CD14-positive monocyte (primary cell): ENCODE measurements at regions not wholly inside any gene's neighbourhood (a gene's known extent, or its start where the extent isn't known, plus 50 kb on each side); places are given as distances from the start of the nearest gene placed in this dataset.

Experiments used
- DNase-seq, 3 donors: peaks; one replicate each; pipeline ENCODE4 v3.0.0-alpha.2; 2011 to 2022
- H2AFZ ChIP-seq: 2 replicates; pipeline ENCODE4 v1.6.0; 2012; ENCODE audit warnings: mild to moderate bottlenecking, low read depth, low read length, inconsistent platforms; ENCODE audit not compliant: insufficient read depth, poor library complexity, severe bottlenecking
- H3K27ac ChIP-seq, 2 donors: 1 replicate in 1 of 2; 2 replicates in 1 of 2; pipeline ENCODE4 v1.5.1; 2012 to 2013; ENCODE audit warnings: low read length in 2 of 2, control low read depth in 1 of 2, inconsistent platforms in 1 of 2, low read depth in 1 of 2, mild to moderate bottlenecking in 1 of 2
- H3K27me3 ChIP-seq, 2 donors: one replicate each; pipeline versions ENCODE4 v1.6.0 to v1.6.1; 2011 to 2013; ENCODE audit warnings: low read length in 2 of 2; ENCODE audit not compliant: control insufficient read depth in 2 of 2, insufficient read depth in 2 of 2
- H3K36me3 ChIP-seq, 2 donors: replicated peaks in 1 of 2; 1 replicate in 1 of 2; 2 replicates in 1 of 2; pipeline versions ENCODE4 v1.5.1 to v1.6.1; 2012 to 2013; ENCODE audit warnings: low read length in 2 of 2, control low read depth in 1 of 2, inconsistent platforms in 1 of 2, mild to moderate bottlenecking in 1 of 2; ENCODE audit not compliant: insufficient read depth in 2 of 2, control insufficient read depth in 1 of 2
- H3K4me1 ChIP-seq, 2 donors: 1 replicate in 1 of 2; 2 replicates in 1 of 2; pipeline versions ENCODE4 v1.5.1 to v1.6.1; 2012 to 2013; ENCODE audit warnings: low read length in 2 of 2, control low read depth in 1 of 2, inconsistent platforms in 1 of 2, mild to moderate bottlenecking in 1 of 2, moderate library complexity in 1 of 2; ENCODE audit not compliant: insufficient read depth in 2 of 2, control insufficient read depth in 1 of 2
- H3K4me2 ChIP-seq: replicated peaks from 2 replicates; pipeline ENCODE3; 2012; ENCODE audit warnings: low read length, moderate library complexity, mild to moderate bottlenecking; ENCODE audit not compliant: poor library complexity, severe bottlenecking; ENCODE audit errors: extremely low read depth
- H3K4me3 ChIP-seq, 3 experiments: fragments of 200-600 bp in 1 of 3; sonication (generic) in 1 of 3; replicated peaks in 1 of 3; 1 replicate in 2 of 3; 2 replicates in 1 of 3; pipeline ENCODE4 v1.5.1; 2011 to 2013; ENCODE audit warnings: low read length in 3 of 3, mild to moderate bottlenecking in 3 of 3, control low read depth in 2 of 3, low read depth in 2 of 3, inconsistent platforms in 1 of 3, moderate library complexity in 1 of 3
- H3K79me2 ChIP-seq: 2 replicates; pipeline ENCODE4 v1.6.0; 2012; ENCODE audit warnings: mild to moderate bottlenecking, control low read depth, inconsistent platforms, low read length, moderate library complexity; ENCODE audit not compliant: insufficient read depth
- H3K9ac ChIP-seq: 2 replicates; pipeline ENCODE4 v1.6.0; 2017; ENCODE audit warnings: low read length, mild to moderate bottlenecking; ENCODE audit not compliant: insufficient read depth, poor library complexity, severe bottlenecking
- H3K9me3 ChIP-seq, 2 donors: replicated peaks in 1 of 2; 1 replicate in 1 of 2; 2 replicates in 1 of 2; pipeline versions ENCODE4 v1.5.1 to v1.6.1; 2012 to 2013; ENCODE audit warnings: low read length in 2 of 2, control low read depth in 1 of 2; ENCODE audit not compliant: control insufficient read depth in 1 of 2, insufficient read depth in 1 of 2
- H4K20me1 ChIP-seq: 2 replicates; pipeline ENCODE4 v1.6.0; 2012; ENCODE audit warnings: mild to moderate bottlenecking, low read length, control low read depth, moderate library complexity; ENCODE audit not compliant: insufficient read depth
- H3K27ac Mint-ChIP-seq, 7 donors: one replicate each; pipeline ENCODE4 v1.8.0; 2020; ENCODE audit warnings: mild to moderate bottlenecking in 7 of 7, mixed read lengths in 7 of 7, moderate library complexity in 6 of 7, inconsistent platforms in 2 of 7
- H3K27me3 Mint-ChIP-seq, 3 donors: one replicate each; pipeline ENCODE4 v1.8.0; 2021 to 2022; ENCODE audit warnings: low read depth in 3 of 3, mild to moderate bottlenecking in 3 of 3, mixed read lengths in 3 of 3, moderate library complexity in 3 of 3, inconsistent platforms in 1 of 3
- H3K36me3 Mint-ChIP-seq, 2 donors: one replicate each; pipeline ENCODE4 v1.8.0; 2020; ENCODE audit warnings: mixed read lengths in 2 of 2, inconsistent platforms in 1 of 2, mild to moderate bottlenecking in 1 of 2
- H3K4me1 Mint-ChIP-seq: one replicate; pipeline ENCODE4 v1.8.0; 2020; ENCODE audit warnings: mild to moderate bottlenecking, mixed read lengths
- H3K4me3 Mint-ChIP-seq, 2 donors: one replicate each; pipeline ENCODE4 v1.8.0; 2020; ENCODE audit warnings: mild to moderate bottlenecking in 2 of 2, mixed read lengths in 2 of 2, moderate library complexity in 1 of 2
- H3K9me3 Mint-ChIP-seq, 7 donors: one replicate each; pipeline ENCODE4 v1.8.0; 2020 to 2022; ENCODE audit warnings: mixed read lengths in 7 of 7, mild to moderate bottlenecking in 6 of 7, moderate library complexity in 6 of 7, inconsistent platforms in 2 of 7
- CTCF ChIP-seq: fragments of 200-600 bp; IDR thresholded peaks from one replicate; pipeline ENCODE4 v1.8.0; 2022; ENCODE audit warnings: antibody characterized with exemption, mild to moderate bottlenecking
- whole genome bisulfite sequencing: methylation state at CpG from one replicate; pipeline ENCODE4 v1.1.5; 2013; ENCODE audit warnings: missing lambda C conversion rate; ENCODE audit not compliant: insufficient coverage; 5-methylcytosine and 5-hydroxymethylcytosine counted together
- intact Hi-C, 2 donors: fragments of 100-400 bp; cut with micrococcal nuclease; formaldehyde crosslinking; loops; one replicate each; pipeline versions ENCODE4 v1.15.0 to v1.15.1; 2023

DNA sequence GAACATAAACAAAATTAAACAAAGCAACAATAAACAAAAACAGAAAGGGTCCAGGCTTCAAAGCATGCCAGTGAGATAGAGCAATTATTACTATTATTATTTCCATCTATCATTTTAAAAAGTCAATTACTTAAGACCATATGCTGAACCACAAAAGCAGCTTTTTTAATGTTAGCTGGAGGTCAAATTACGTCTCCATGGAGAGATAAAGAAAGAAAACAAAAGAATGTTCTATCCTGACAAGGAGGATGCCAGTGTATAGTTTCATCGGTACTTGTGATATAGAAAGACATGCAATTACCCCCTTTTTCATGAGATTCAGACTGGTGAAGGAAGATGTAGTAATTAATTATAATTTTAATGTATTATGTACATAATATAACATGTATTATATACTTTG lies 81.6 kb upstream of the DCN start:
- H3K4me3 Mint-ChIP-seq: no peak overlapping the region
- peaks cover 0 to 5% (median 3%) of the 10 kb centered on the region in 7 donors for H3K9me3 Mint-ChIP-seq
- no peak for DNase-seq
- H2AFZ ChIP-seq: no peak overlapping the region
- no peaks in the 10 kb centered on the region for H3K79me2 ChIP-seq
- no peaks in the 10 kb centered on the region for H3K4me1 Mint-ChIP-seq
- H4K20me1 ChIP-seq: no peaks in the 10 kb centered on the region
- no peaks in the 10 kb centered on the region for H3K9me3 ChIP-seq
- no peaks in the 10 kb centered on the region for H3K27me3 ChIP-seq
- H3K36me3 ChIP-seq: no peaks in the 10 kb centered on the region
- H3K4me1 ChIP-seq: no peaks in the 10 kb centered on the region
- H3K27ac Mint-ChIP-seq: no peak overlapping the region
- peaks cover 0 to 1% (median 0%) of the 10 kb centered on the region in 3 donors for H3K27me3 Mint-ChIP-seq
- no peak overlapping the region for H3K27ac ChIP-seq
- H3K4me2 ChIP-seq: no peak overlapping the region
- no peak overlapping the region for H3K9ac ChIP-seq
- TF ChIP-seq CTCF: no peak
- WGBS: no CpG with 5 or more reads among the region's 2 CpGs
- H3K36me3 Mint-ChIP-seq: no peaks in the 10 kb centered on the region
- no peak overlapping the region for H3K4me3 ChIP-seq
- intact Hi-C loops: no loop called here

GRCh38 chr12:91261820-91262676 lies 79.4 kb upstream of the DCN start:
- no peak for TF ChIP-seq CTCF
- intact Hi-C loops: no loop called here
- no peaks in the 10 kb centered on the region for H3K4me1 Mint-ChIP-seq
- no peaks in the 10 kb centered on the region for H3K36me3 Mint-ChIP-seq
- H4K20me1 ChIP-seq: no peaks in the 10 kb centered on the region
- no peak overlapping the region for H3K9ac ChIP-seq
- no peak for DNase-seq
- no peaks in the 10 kb centered on the region for H3K36me3 ChIP-seq
- no peaks in the 10 kb centered on the region for H3K79me2 ChIP-seq
- H3K27ac ChIP-seq: no peak overlapping the region
- no peaks in the 10 kb centered on the region for H3K9me3 ChIP-seq
- H3K4me2 ChIP-seq: no peak overlapping the region
- no peaks in the 10 kb centered on the region for H3K27me3 ChIP-seq
- H3K4me1 ChIP-seq: no peaks in the 10 kb centered on the region
- H3K27ac Mint-ChIP-seq: no peak overlapping the region
- H2AFZ ChIP-seq: no peak overlapping the region
- H3K9me3 Mint-ChIP-seq: peaks cover 0 to 5% (median 3%) of the 10 kb centered on the region in 7 donors
- WGBS: 86% methylated on average over 1 of the region's 3 CpGs
- peaks cover 0 to 1% (median 0%) of the 10 kb centered on the region in 3 donors for H3K27me3 Mint-ChIP-seq
- H3K4me3 Mint-ChIP-seq: no peak overlapping the region
- H3K4me3 ChIP-seq: no peak overlapping the region
